Activated naive CD4-positive, alpha-beta T cell treated with anti-CD3 and anti-CD28 coated beads for 36 hours (primary cell): ENCODE measurements at regions not wholly inside any gene's neighbourhood (a gene's known extent, or its start where the extent isn't known, plus 50 kb on each side); places are given as distances from the start of the nearest gene placed in this dataset.
"Not testable (repeated sequence)": the region's sequence is repeated elsewhere in the genome, so short reads cannot be mapped to it uniquely, and the experiment has no call there.

Source experiments
- CTCF ChIA-PET: fragments of 350-600 bp; sonication (Branson Sonifier 250); formaldehyde crosslinking; loops from one replicate; lab custom pipeline; 2021; ENCODE audit warnings: antibody characterized with exemption; lab: Charles Lee
- DNase-seq: peaks from one replicate; pipeline ENCODE4 v3.0.0-alpha.2; 2020
- H3K27ac Mint-ChIP-seq: one replicate; pipeline ENCODE4 v1.8.0; 2021; ENCODE audit warnings: mild to moderate bottlenecking, mixed read lengths
- H3K27me3 Mint-ChIP-seq: one replicate; pipeline ENCODE4 v1.8.0; 2021; ENCODE audit warnings: low read depth, mixed read lengths
- H3K36me3 Mint-ChIP-seq: one replicate; pipeline ENCODE4 v1.8.0; 2021; ENCODE audit warnings: low read depth, mixed read lengths
- H3K4me1 Mint-ChIP-seq: one replicate; pipeline ENCODE4 v1.8.0; 2021; ENCODE audit warnings: low read depth, mixed read lengths
- H3K4me3 Mint-ChIP-seq: one replicate; pipeline ENCODE4 v1.8.0; 2021; ENCODE audit warnings: mild to moderate bottlenecking, moderate library complexity, mixed read lengths
- H3K9me3 Mint-ChIP-seq: one replicate; pipeline ENCODE4 v1.8.0; 2021; ENCODE audit warnings: mixed read lengths
- intact Hi-C: fragments of 100-400 bp; cut with micrococcal nuclease; formaldehyde crosslinking; loops from one replicate; pipeline ENCODE4 v1.15.1; 2023

DNA sequence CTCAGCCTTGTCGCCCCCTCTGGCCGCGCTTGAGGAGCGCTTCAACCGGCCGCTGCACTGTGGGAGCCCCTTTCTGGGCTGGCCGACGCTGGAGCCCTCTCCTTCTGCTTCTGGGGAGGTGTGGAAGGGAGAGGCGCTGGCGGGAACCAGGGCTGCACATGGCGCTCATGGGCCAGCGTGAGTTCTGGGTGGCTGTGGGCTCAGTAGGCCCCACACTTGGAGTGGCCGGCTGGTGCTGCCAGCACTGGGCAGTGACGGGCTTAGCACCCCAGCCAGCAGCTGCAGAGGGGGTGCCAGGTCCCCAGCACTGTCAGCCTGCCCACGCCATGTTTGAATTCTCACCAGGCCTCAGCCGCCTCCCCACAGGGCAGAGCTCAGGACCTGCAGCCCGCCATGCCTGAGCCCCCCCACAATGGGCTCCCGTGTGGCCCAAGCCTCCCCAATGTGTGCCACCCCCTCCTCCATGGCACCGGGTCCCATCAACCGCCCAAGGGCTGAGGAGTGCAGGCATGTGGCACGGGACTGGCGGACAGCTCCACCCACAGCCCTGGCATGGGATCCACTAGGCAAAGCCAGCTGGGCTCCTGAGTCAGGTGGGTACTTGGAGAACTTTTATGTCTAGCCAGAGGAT, 615.2 kb downstream of the TRIML1 start:
- no peaks in the 10 kb centered on the region for H3K36me3 Mint-ChIP-seq
- H3K9me3 Mint-ChIP-seq = peaks cover 9% of the 10 kb centered on the region
- no peak overlapping the region for H3K4me3 Mint-ChIP-seq
- no peaks in the 10 kb centered on the region for H3K4me1 Mint-ChIP-seq
- intact Hi-C loops = no loop called here
- no peaks in the 10 kb centered on the region for H3K27me3 Mint-ChIP-seq
- H3K27ac Mint-ChIP-seq = no peak overlapping the region
- no peak for DNase-seq
- CTCF ChIA-PET = no interaction called here

DNA sequence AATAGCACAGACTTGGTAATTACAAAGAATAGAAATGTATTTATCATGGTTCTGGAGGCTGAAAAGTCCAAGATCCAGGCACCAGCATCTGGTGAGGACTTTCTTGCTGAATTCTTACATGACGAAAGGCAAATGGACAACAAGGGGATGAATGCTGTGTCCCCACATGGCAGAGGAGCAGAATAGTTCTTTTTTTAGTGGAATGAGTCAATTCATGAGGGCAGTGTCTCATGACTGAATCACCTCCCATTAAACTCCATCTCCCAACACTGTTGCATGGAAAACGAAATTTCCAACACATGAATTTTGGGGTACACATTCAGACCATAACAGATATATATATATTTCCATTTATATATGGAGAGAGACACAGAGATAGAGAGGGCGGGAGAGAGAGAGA, 628.3 kb downstream of the TRIML1 start:
- CTCF ChIA-PET = no interaction called here
- Mint-ChIP-seq H3K4me1 (no peaks in the 10 kb centered on the region), H3K27ac (no peak overlapping the region), H3K9me3 (peaks cover 15% of the 10 kb centered on the region), H3K36me3 (no peaks in the 10 kb centered on the region), H3K27me3 (no peaks in the 10 kb centered on the region), H3K4me3 (no peak overlapping the region)
- intact Hi-C loops = no loop called here
- DNase-seq = no peak

DNA sequence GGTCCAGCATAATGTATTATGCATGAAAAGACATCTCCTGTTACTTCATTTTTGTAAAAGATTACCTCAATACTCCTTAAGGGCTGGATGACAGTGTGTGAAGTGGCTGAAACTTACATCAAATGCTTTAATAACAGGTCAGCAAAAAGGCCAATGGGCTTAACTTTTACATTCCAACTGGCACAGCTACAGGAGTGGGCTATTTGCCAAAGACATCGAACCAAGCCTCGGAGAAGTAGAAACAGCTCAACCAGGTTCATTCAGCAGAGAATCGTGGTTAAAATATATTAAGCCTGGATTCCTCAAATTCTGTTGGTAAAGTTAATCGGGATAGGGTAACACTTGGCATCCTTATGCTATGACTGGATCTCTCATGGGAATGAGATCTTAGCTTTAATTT, 639.7 kb downstream of the TRIML1 start:
- Mint-ChIP-seq H3K9me3 (peaks cover 1% of the 10 kb centered on the region), H3K36me3 (no peaks in the 10 kb centered on the region), H3K27me3 (no peaks in the 10 kb centered on the region), H3K4me1 (no peaks in the 10 kb centered on the region), H3K27ac (no peak overlapping the region), H3K4me3 (no peak overlapping the region)
- CTCF ChIA-PET = no interaction called here
- DNase-seq = no peak
- intact Hi-C loops = no loop called here

DNA sequence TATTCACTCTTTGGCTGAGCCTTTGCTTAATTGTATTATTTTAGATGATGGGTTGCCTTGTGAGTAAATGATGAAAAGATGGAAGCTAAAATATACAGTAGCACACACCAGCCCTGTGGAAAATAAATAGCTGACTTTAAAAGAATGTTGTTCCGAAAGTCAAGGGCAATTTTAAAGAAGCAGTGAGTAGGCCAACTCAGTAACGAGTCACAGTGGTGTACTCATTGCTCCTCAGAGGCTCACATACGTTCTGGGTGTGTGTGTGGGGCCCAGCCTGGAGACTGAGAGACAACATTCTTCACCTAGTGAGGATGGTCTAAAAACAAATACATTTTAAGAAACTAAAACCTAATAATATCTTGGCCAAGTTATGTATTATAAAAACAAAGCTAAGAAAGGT, 640.3 kb downstream of the TRIML1 start:
- Mint-ChIP-seq H3K27me3 (no peaks in the 10 kb centered on the region), H3K9me3 (peaks cover 1% of the 10 kb centered on the region), H3K27ac (no peak overlapping the region), H3K4me3 (no peak overlapping the region), H3K36me3 (no peaks in the 10 kb centered on the region), H3K4me1 (no peaks in the 10 kb centered on the region)
- CTCF ChIA-PET = interaction anchor here (0.6 kb wide), 1 partner anchor 787 kb away, joined by 4 read pairs; no protein-coding TSS in a partner anchor
- DNase-seq = no peak
- intact Hi-C loops = no loop called here

DNA sequence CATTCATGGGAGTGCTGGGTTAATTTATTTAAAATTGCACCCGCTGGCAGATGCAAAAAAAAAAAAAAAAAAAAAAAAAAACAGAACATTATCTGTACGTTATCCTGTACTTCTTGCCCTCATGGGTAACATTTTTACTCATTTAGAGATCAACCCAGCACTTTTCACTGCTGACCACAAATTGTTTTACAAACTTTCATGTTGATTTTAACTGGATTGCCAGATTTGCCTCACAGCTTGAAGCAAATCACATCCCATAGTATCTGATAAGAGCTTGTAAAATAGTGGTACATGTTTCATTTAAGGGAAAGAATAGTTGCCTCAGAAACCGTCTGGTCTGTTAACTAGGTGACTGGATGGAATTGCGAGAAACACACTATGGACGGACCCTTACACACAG, 640.8 kb downstream of the TRIML1 start:
- intact Hi-C loops = no loop called here
- no peaks in the 10 kb centered on the region for H3K4me1 Mint-ChIP-seq
- CTCF ChIA-PET = interaction anchor here (0.6 kb wide), 1 partner anchor 788 kb away, joined by 4 read pairs; no protein-coding TSS in a partner anchor

DNA sequence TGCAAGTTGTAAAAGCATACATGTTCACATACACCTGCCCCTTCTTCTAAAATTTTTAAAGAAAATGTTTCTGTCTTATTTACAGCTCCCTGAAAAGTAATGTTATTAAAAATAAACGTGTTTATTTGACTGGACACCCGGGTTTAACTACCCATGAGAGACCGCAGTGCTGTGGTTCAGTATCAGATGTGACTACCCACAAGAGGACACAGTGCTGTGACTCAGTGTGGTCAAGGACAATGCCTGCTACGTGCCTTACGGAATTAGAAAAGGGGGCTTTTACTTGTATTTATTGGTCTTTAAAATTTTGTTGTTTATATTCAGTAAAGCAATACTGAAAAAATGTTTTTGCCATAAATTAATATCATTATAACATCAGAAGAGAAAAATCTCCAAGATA, 641.4 kb downstream of the TRIML1 start:
- Mint-ChIP-seq H3K4me1 (no peaks in the 10 kb centered on the region), H3K4me3 (no peak overlapping the region), H3K27ac (no peak overlapping the region), H3K36me3 (no peaks in the 10 kb centered on the region), H3K27me3 (no peaks in the 10 kb centered on the region), H3K9me3 (peaks cover 1% of the 10 kb centered on the region)
- intact Hi-C loops = no loop called here
- no peak for DNase-seq
- CTCF ChIA-PET = no interaction called here

More for the DNA sequence above, 640.8 kb downstream of the TRIML1 start:
- H3K9me3 Mint-ChIP-seq = peaks cover 1% of the 10 kb centered on the region
- H3K36me3 Mint-ChIP-seq = no peaks in the 10 kb centered on the region
- no peak overlapping the region for H3K4me3 Mint-ChIP-seq
- no peaks in the 10 kb centered on the region for H3K27me3 Mint-ChIP-seq
- DNase-seq = no peak
- H3K27ac Mint-ChIP-seq = no peak overlapping the region

DNA sequence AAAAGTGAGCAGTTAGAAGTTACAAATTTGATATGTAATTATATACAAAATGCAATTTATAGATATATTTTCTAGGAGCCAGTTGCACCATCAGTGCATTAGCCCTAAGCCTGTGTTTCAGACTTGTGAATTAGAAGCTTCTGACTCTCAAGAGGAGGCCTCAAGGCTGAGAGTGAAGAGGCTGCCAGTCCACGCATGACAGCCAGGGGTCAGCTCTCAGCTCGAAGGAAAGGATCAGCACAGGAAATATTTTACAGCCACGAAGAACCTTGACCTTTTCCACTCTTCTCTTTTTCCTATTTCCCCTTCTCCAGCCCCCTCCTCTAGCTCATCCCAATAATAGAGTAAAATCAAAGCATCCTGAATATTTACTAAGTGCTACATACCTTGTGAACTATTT, 642.4 kb downstream of the TRIML1 start:
- intact Hi-C loops = no loop called here
- no peak overlapping the region for H3K27ac Mint-ChIP-seq
- no peaks in the 10 kb centered on the region for H3K4me1 Mint-ChIP-seq
- DNase-seq = no peak
- CTCF ChIA-PET = no interaction called here
- no peaks in the 10 kb centered on the region for H3K27me3 Mint-ChIP-seq
- no peaks in the 10 kb centered on the region for H3K36me3 Mint-ChIP-seq
- no peak overlapping the region for H3K4me3 Mint-ChIP-seq
- peaks cover 1% of the 10 kb centered on the region for H3K9me3 Mint-ChIP-seq

DNA sequence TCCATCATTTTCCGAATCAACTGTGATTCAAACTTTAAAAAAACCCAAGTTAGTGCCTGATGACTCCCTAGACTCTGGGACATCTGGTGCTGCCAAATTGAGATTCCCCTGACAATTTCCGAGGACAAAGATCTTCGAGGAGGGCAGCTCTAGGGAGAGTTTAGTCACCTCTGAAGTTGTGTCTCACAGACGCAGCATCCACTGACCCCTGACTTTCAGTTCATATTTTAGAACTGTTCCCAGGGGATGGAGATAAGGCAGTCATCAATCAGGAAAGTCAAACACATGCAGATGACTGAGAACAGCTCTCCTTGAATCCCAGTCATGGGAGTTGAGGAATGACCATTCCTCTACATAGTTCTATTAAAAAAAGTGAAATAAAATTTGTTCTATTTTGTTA, 643.9 kb downstream of the TRIML1 start:
- Mint-ChIP-seq H3K27ac (no peak overlapping the region), H3K4me3 (no peak overlapping the region), H3K4me1 (no peaks in the 10 kb centered on the region), H3K27me3 (no peaks in the 10 kb centered on the region), H3K9me3 (peaks cover 1% of the 10 kb centered on the region), H3K36me3 (no peaks in the 10 kb centered on the region)
- CTCF ChIA-PET = no interaction called here
- no peak for DNase-seq
- intact Hi-C loops = no loop called here

DNA sequence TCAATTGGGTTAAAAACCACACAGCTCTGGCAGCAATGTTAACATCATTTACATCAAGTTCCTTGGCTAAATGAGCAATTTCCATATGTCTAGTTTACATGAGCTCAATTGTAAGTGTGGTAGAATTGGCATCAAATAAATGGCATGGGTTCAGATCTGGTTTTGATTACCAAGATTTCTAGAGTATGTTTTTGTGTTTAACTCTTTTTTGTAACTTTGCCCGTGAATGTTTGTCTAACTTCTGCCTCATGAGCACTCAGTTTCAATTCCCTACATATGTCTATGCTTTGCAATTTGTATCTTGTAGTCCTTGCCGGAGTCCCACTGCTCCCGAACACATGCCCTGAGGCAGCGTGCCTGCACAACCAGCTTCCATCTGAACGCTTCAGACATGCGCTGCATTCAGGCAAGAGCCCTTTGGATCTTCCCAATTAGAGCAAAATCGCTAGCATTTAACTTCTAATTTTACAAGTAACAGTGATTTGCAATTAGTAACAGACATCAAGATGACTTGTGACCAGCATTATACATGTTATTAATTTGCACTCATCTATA, 644.4 kb downstream of the TRIML1 start:
- CTCF ChIA-PET = no interaction called here
- no peak for DNase-seq
- intact Hi-C loops = no loop called here
- Mint-ChIP-seq H3K36me3 (no peaks in the 10 kb centered on the region), H3K4me1 (no peaks in the 10 kb centered on the region), H3K27me3 (no peaks in the 10 kb centered on the region), H3K27ac (no peak overlapping the region), H3K9me3 (peaks cover 1% of the 10 kb centered on the region), H3K4me3 (no peak overlapping the region)

DNA sequence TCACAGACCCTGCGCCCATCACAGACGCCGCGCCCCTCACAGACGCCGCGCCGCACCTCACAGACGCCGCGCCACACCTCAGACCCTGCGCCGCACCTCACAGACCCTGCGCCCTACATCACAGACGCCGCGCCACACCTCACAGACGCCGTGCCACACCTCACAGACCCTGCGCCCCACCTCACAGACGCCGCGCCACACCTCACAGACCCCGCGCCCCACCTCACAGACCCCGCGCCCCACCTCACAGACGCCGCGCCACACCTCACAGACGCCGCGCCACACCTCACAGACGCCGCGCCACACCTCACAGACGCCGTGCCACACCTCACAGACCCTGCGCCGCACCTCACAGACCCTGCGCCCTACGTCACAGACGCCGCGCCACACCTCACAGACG, 657.4 kb downstream of the TRIML1 start:
- DNase-seq, H3K27ac Mint-ChIP-seq, H3K9me3 Mint-ChIP-seq, H3K4me3 Mint-ChIP-seq, H3K4me1 Mint-ChIP-seq, H3K27me3 Mint-ChIP-seq, H3K36me3 Mint-ChIP-seq, CTCF ChIA-PET, intact Hi-C loops: not testable (repeated sequence)

DNA sequence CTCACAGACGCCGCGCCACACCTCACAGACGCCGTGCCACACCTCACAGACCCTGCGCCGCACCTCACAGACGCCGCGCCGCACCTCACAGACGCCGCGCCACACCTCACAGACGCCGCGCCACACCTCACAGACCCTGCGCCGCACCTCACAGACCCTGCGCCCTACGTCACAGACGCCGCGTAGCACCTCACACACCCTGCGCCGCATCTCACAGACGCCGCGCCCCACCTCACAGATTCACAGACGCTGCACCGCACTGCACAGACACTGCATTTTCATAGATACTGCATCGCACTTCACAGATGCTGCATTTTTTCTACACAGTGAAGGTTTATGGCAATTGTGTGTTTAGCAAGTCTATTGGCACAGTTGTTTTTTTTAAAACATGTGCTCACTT, 657.8 kb downstream of the TRIML1 start:
- H3K27ac Mint-ChIP-seq, H3K9me3 Mint-ChIP-seq, DNase-seq, CTCF ChIA-PET, H3K4me3 Mint-ChIP-seq, intact Hi-C loops, H3K27me3 Mint-ChIP-seq, H3K36me3 Mint-ChIP-seq, H3K4me1 Mint-ChIP-seq: not testable (repeated sequence)

DNA sequence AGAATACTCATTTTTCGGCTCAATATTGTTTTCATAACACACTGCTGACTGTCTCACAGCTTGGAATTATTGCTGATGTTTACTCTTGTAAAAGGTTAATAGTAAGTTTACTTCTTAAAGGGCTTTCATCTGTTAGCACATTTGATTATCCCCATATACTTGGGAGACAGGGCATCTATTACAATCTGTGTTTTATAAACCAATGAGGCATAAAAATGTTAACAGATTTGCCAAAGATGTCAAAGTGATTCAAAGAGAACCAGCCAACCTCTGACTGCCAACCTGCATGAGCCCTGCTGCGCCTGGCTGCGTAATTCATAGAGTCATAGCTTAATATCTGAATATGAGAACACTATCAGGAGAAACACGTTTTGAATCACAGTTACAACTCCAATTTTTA, 665.6 kb downstream of the TRIML1 start:
- no peak overlapping the region for H3K27ac Mint-ChIP-seq
- no peak overlapping the region for H3K4me3 Mint-ChIP-seq

DNA sequence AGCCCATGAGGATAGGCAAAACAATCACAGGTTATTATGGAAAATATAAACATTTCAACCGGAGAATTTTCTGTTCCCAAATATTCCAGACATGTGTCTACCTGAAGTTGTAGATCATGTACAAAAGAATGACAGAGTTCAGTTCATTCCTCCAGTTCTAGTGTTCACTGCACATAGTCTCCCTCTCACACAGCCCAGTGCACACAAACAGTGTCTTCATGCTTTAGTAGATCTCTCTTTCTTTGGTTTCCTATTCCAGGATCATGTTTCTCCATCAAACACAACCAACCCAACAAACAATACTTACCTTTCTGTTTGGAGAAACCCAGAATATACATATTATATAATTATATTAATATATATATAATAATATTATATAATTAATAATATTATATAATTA, 671.9 kb downstream of the TRIML1 start:
- H3K9me3 Mint-ChIP-seq = peaks cover 3% of the 10 kb centered on the region
- H3K36me3 Mint-ChIP-seq = no peaks in the 10 kb centered on the region
- CTCF ChIA-PET = no interaction called here
- no peak for DNase-seq
- intact Hi-C loops = no loop called here
- H3K4me3 Mint-ChIP-seq = no peak overlapping the region
- no peaks in the 10 kb centered on the region for H3K27me3 Mint-ChIP-seq
- no peak overlapping the region for H3K27ac Mint-ChIP-seq
- H3K4me1 Mint-ChIP-seq = no peaks in the 10 kb centered on the region

More for the DNA sequence above, 665.6 kb downstream of the TRIML1 start:
- DNase-seq = no peak
- intact Hi-C loops = no loop called here
- Mint-ChIP-seq H3K36me3 (no peaks in the 10 kb centered on the region), H3K9me3 (no peaks in the 10 kb centered on the region), H3K4me1 (no peaks in the 10 kb centered on the region), H3K27me3 (no peaks in the 10 kb centered on the region)
- CTCF ChIA-PET = no interaction called here
